ENCODE measurements at regions not wholly inside any gene's neighbourhood (a gene's known extent, or its start where the extent isn't known, plus 50 kb on each side); places are given as distances from the start of the nearest gene placed in this dataset. TPM values are rescaled to one million over a fixed set of nuclear protein-coding genes. Genes with fewer than 3 reads are reported as not detected.

GRCh38 chr14:62626416-62626815, 418.8 kb downstream of the KCNH5 start:
- TF ChIP-seq CTCF (IDR thresholded peaks at IDR 0.05; ENCODE audit: insufficient read depth, low read length), result no peak
- H3K4me3 ChIP-seq (ENCODE audit: low read depth, low read length), result no peak overlapping the region
- DNase-seq (ENCODE audit: low read depth), result no peak

- H3K4me3 ChIP-seq (ENCODE audit: low read depth, low read length), result no peak overlapping the region
- no peak for DNase-seq (ENCODE audit: low read depth)
- TF ChIP-seq CTCF (IDR thresholded peaks at IDR 0.05; ENCODE audit: insufficient read depth, low read length), result no peak
Observed at GRCh38 chr14:62629176-62629725, 416.0 kb downstream of the KCNH5 start.

GRCh38 chr14:62631176-62631575, 414.1 kb downstream of the KCNH5 start:
- no peak overlapping the region for H3K4me3 ChIP-seq (ENCODE audit: low read depth, low read length)
- DNase-seq (ENCODE audit: low read depth), result no peak
- TF ChIP-seq CTCF (IDR thresholded peaks at IDR 0.05; ENCODE audit: insufficient read depth, low read length), result no peak

GRCh38 chr14:62632771-62633170, 412.5 kb downstream of the KCNH5 start:
- TF ChIP-seq CTCF (IDR thresholded peaks at IDR 0.05; ENCODE audit: insufficient read depth, low read length), result no peak
- H3K4me3 ChIP-seq (ENCODE audit: low read depth, low read length), result no peak overlapping the region

GRCh38 chr14:62645649-62646048, 399.6 kb downstream of the KCNH5 start:
- DNase-seq (ENCODE audit: low read depth), result no peak
- no peak for TF ChIP-seq CTCF (IDR thresholded peaks at IDR 0.05; ENCODE audit: insufficient read depth, low read length)
- no peak overlapping the region for H3K4me3 ChIP-seq (ENCODE audit: low read depth, low read length)

More at GRCh38 chr14:62632771-62633170, 412.5 kb downstream of the KCNH5 start:
- DNase-seq (ENCODE audit: low read depth), result no peak

Small RNA genes in the stretch of these regions (small RNA-seq; reads per million reads assigned to genes)
- not detected for gene AL389895.1

All from fibroblast of the aortic adventitia (primary cell).